Endodermal cell (in vitro differentiated cells): ENCODE measurements at regions not wholly inside any gene's neighbourhood (a gene's known extent, or its start where the extent isn't known, plus 50 kb on each side); places are given as distances from the start of the nearest gene placed in this dataset.
A peak's percentile ranks its signal among the peaks of the same experiment; 100 is the strongest.

Experiments used
- DNase-seq: peaks from one replicate; pipeline ENCODE4 v3.0.0-alpha.2; 2017
- H3K27ac ChIP-seq: 2 replicates; pipeline ENCODE4 v1.5.1; 2013; ENCODE audit warnings: mild to moderate bottlenecking, low read depth, low read length, moderate library complexity
- H3K27me3 ChIP-seq: 2 replicates; pipeline ENCODE4 v1.6.1; 2013; ENCODE audit warnings: mild to moderate bottlenecking, low read length, moderate library complexity; ENCODE audit not compliant: insufficient read depth, control insufficient read depth, poor library complexity, severe bottlenecking
- H3K36me3 ChIP-seq: 2 replicates; pipeline ENCODE4 v1.7.0; 2013; ENCODE audit warnings: mild to moderate bottlenecking, low read length, moderate library complexity; ENCODE audit not compliant: control insufficient read depth, insufficient read depth
- H3K4me1 ChIP-seq: one replicate; pipeline ENCODE4 v1.7.0; 2013; ENCODE audit warnings: low read length; ENCODE audit not compliant: control insufficient read depth, insufficient read depth
- H3K4me3 ChIP-seq: 2 replicates; pipeline ENCODE4 v1.5.1; 2013; ENCODE audit warnings: mild to moderate bottlenecking, low read length, moderate library complexity
- H3K9ac ChIP-seq: 2 replicates; pipeline ENCODE4 v1.6.1; 2013; ENCODE audit warnings: mild to moderate bottlenecking, low read length, moderate library complexity; ENCODE audit not compliant: poor library complexity, severe bottlenecking; ENCODE audit errors: extremely low read depth
- H3K9me3 ChIP-seq: 2 replicates; pipeline ENCODE4 v1.6.1; 2013; ENCODE audit warnings: mild to moderate bottlenecking, low read length, moderate library complexity; ENCODE audit not compliant: control insufficient read depth
- H3K27ac Mint-ChIP-seq: 2 replicates; pipeline ENCODE4 v1.8.0; 2020; ENCODE audit warnings: mixed read lengths
- H3K27me3 Mint-ChIP-seq: 2 replicates; pipeline ENCODE4 v1.8.0; 2021; ENCODE audit warnings: mild to moderate bottlenecking, mixed read lengths; ENCODE audit not compliant: insufficient read depth
- H3K36me3 Mint-ChIP-seq: 2 replicates; pipeline ENCODE4 v1.8.0; 2020; ENCODE audit warnings: low read depth, mixed read lengths
- H3K4me1 Mint-ChIP-seq: 2 replicates; pipeline ENCODE4 v1.8.0; 2020; ENCODE audit warnings: mixed read lengths
- H3K4me3 Mint-ChIP-seq: 2 replicates; pipeline ENCODE4 v1.8.0; 2020; ENCODE audit warnings: mild to moderate bottlenecking, moderate library complexity, mixed read lengths
- H3K9me3 Mint-ChIP-seq: 2 replicates; pipeline ENCODE4 v1.8.0; 2020; ENCODE audit warnings: mild to moderate bottlenecking, mixed read lengths
- CTCF ChIP-seq: fragments of 200-600 bp; sonication (generic); conservative IDR thresholded peaks from 2 replicates; pipeline ENCODE4 v1.5.0; 2021; ENCODE audit warnings: antibody characterized with exemption, mild to moderate bottlenecking
- WGBS, 2 experiments: methylation state at CpG; one replicate each; pipeline versions ENCODE4 v1.1.5 to v1.1.7; 2013; ENCODE audit warnings: missing lambda C conversion rate in 2 of 2, mixed read lengths in 1 of 2; ENCODE audit not compliant: insufficient coverage in 1 of 2, insufficient read length in 1 of 2; 5-methylcytosine and 5-hydroxymethylcytosine counted together

GRCh38 chr18:78884502-78884901 lies 95.1 kb upstream of the SALL3 start:
- Mint-ChIP-seq H3K36me3 (no peaks in the 10 kb centered on the region), H3K9me3 (peaks cover 44% of the 10 kb centered on the region), H3K4me1 (no peaks in the 10 kb centered on the region), H3K27me3 (peaks cover 10% of the 10 kb centered on the region), H3K27ac (no peak overlapping the region), H3K4me3 (no peak overlapping the region)
- Histone ChIP-seq H3K4me1 (no peaks in the 10 kb centered on the region), H3K27ac (no peak overlapping the region), H3K36me3 (no peaks in the 10 kb centered on the region), H3K9me3 (peaks cover 11% of the 10 kb centered on the region), H3K4me3 (no peak overlapping the region), H3K9ac (no peak overlapping the region), H3K27me3 (no peaks in the 10 kb centered on the region)
- peak; percentile 64 for TF ChIP-seq CTCF
- 100% methylated on average over 1 of the region's 1 CpG; no CpG with 5 or more reads in 1 of the 2 experiments for WGBS, 2 experiments
- peak; percentile 45 for DNase-seq

GRCh38 chr18:78889250-78889649 lies 90.4 kb upstream of the SALL3 start:
- WGBS, 2 experiments = 100% methylated on average over 1 of the region's 1 CpG; no CpG with 5 or more reads in 1 of the 2 experiments
- no peaks in the 10 kb centered on the region for H3K36me3 Mint-ChIP-seq

GRCh38 chr18:78890388-78890787 lies 89.2 kb upstream of the SALL3 start:
- no peak for TF ChIP-seq CTCF
- WGBS, 2 experiments = 83 to 91% methylated on average over 1 to 3 of the region's 3 CpGs
- Histone ChIP-seq H3K9ac (no peak overlapping the region), H3K36me3 (no peaks in the 10 kb centered on the region), H3K9me3 (peaks cover 24% of the 10 kb centered on the region), H3K4me3 (no peak overlapping the region), H3K4me1 (no peaks in the 10 kb centered on the region), H3K27me3 (no peaks in the 10 kb centered on the region), H3K27ac (no peak overlapping the region)
- H3K4me1 Mint-ChIP-seq = no peaks in the 10 kb centered on the region
- H3K36me3 Mint-ChIP-seq = no peaks in the 10 kb centered on the region
- DNase-seq = no peak
- no peak overlapping the region for H3K27ac Mint-ChIP-seq
- H3K9me3 Mint-ChIP-seq = peaks cover 54% of the 10 kb centered on the region
- H3K4me3 Mint-ChIP-seq = no peak overlapping the region
- H3K27me3 Mint-ChIP-seq = peaks cover 2% of the 10 kb centered on the region

More at GRCh38 chr18:78889250-78889649, 90.4 kb upstream of the SALL3 start:
- H3K27me3 ChIP-seq = no peaks in the 10 kb centered on the region
- no peaks in the 10 kb centered on the region for H3K36me3 ChIP-seq
- H3K9ac ChIP-seq = no peak overlapping the region
- Mint-ChIP-seq H3K9me3 (peaks cover 58% of the 10 kb centered on the region), H3K4me3 (no peak overlapping the region), H3K27ac (no peak overlapping the region), H3K4me1 (no peaks in the 10 kb centered on the region), H3K27me3 (peaks cover 2% of the 10 kb centered on the region)
- H3K27ac ChIP-seq = no peak overlapping the region
- peak overlapping the region; percentile 48 for H3K4me3 ChIP-seq
- H3K9me3 ChIP-seq = peaks cover 24% of the 10 kb centered on the region
- no peak for TF ChIP-seq CTCF
- no peaks in the 10 kb centered on the region for H3K4me1 ChIP-seq
- no peak for DNase-seq
